HCT116 (cell line): ENCODE measurements at regions not wholly inside any gene's neighbourhood (a gene's known extent, or its start where the extent isn't known, plus 50 kb on each side); places are given as distances from the start of the nearest gene placed in this dataset.

Source experiments
- CBX3 ChIP-seq: IDR thresholded peaks from 2 replicates; pipeline ENCODE4 v1.6.1; 2012; ENCODE audit warnings: low read depth
- CTCF ChIP-seq, 3 experiments: fragments of 200-600 bp in 1 of 3; sonication (generic) in 1 of 3; IDR thresholded peaks in 2 of 3; conservative IDR thresholded peaks in 1 of 3; 2 replicates each; pipeline ENCODE4 v1.5.1; 2012 to 2017; ENCODE audit warnings: low read depth in 2 of 3, low read length in 2 of 3, antibody characterized with exemption in 1 of 3, borderline replicate concordance in 1 of 3, control low read depth in 1 of 3, mild to moderate bottlenecking in 1 of 3, mixed read lengths in 1 of 3, mixed run types in 1 of 3, moderate library complexity in 1 of 3; ENCODE audit not compliant: insufficient read depth in 1 of 3
- ELF1 ChIP-seq: IDR thresholded peaks from 2 replicates; pipeline ENCODE4 v1.6.1; 2012; ENCODE audit warnings: low read depth, borderline replicate concordance
- EZH2 ChIP-seq: fragments of 200-600 bp; sonication (generic); IDR thresholded peaks from 2 replicates; pipeline ENCODE4 v1.6.1; 2017; ENCODE audit warnings: antibody characterized with exemption, mixed run types
- MAX ChIP-seq: IDR thresholded peaks from 2 replicates; pipeline ENCODE4 v1.6.1; 2012
- POLR2A ChIP-seq: IDR thresholded peaks from 2 replicates; pipeline ENCODE4 v1.7.0; 2011; ENCODE audit warnings: borderline replicate concordance; ENCODE audit not compliant: insufficient read depth, insufficient read length; ENCODE audit errors: extremely low read depth
- POLR2AphosphoS5 ChIP-seq: IDR thresholded peaks from 2 replicates; pipeline ENCODE4 v1.6.1; 2011; ENCODE audit warnings: mild to moderate bottlenecking, low read depth, low read length, moderate library complexity
- SIN3A ChIP-seq: IDR thresholded peaks from 2 replicates; pipeline ENCODE4 v1.6.1; 2012; ENCODE audit warnings: low read depth
- SP1 ChIP-seq: IDR thresholded peaks from 2 replicates; pipeline ENCODE4 v1.6.1; 2012; ENCODE audit warnings: low read depth
- YY1 ChIP-seq: IDR thresholded peaks from 2 replicates; pipeline ENCODE4 v1.6.1; 2011; ENCODE audit warnings: low read length, low read depth, moderate library complexity, mild to moderate bottlenecking; ENCODE audit not compliant: insufficient replicate concordance; ENCODE audit errors: extremely low read depth
- ZFX ChIP-seq: fragments of 450-650 bp; IDR thresholded peaks from 2 replicates; pipeline ENCODE4 v1.6.1; 2017
- ZNF274 ChIP-seq: fragments of 200-500 bp; sonication (Bioruptor generic); IDR thresholded peaks from 2 replicates; pipeline ENCODE4 v1.6.1; 2014; ENCODE audit warnings: mild to moderate bottlenecking, low read depth, low read length, inconsistent platforms

GRCh38 chr21:27034796-27035195 is 67.9 kb upstream of the ADAMTS5 start:
- TF ChIP-seq POLR2A, result no peak
- TF ChIP-seq ELF1, result no peak
- no peak for TF ChIP-seq ZFX
- TF ChIP-seq SP1, result no peak
- no peak for TF ChIP-seq CTCF (IDR thresholded peaks at IDR 0.05 in 2 of 3, conservative IDR thresholded peaks at IDR 0.05 in 1 of 3; ENCODE audit: borderline replicate concordance in 1 of 3, insufficient read depth in 1 of 3, low read depth in 2 of 3, low read length in 2 of 3)
- TF ChIP-seq SIN3A, result no peak
- TF ChIP-seq ZNF274, result no peak
- TF ChIP-seq YY1, result no peak
- TF ChIP-seq EZH2, result no peak
- TF ChIP-seq CBX3, result no peak
- no peak for TF ChIP-seq MAX
- no peak for TF ChIP-seq POLR2AphosphoS5
